GM12878 (cell line): ENCODE measurements at regions not wholly inside any gene's neighbourhood (a gene's known extent, or its start where the extent isn't known, plus 50 kb on each side); places are given as distances from the start of the nearest gene placed in this dataset.

Source experiments
- ATAC-seq: fragments of 200-7000 bp; cut with Tn5 transposase; 3 replicates; pipeline ENCODE4 v1.9.1; 2020; ENCODE audit warnings: mild to moderate bottlenecking, moderate library complexity
- BruUV-seq: library from RNA; stranded (reverse); fragments of 400-500 nt; replicated peaks from 2 replicates; lab custom pipeline; 2021; lab: Mats Ljungman, UMichigan
- CTCF ChIA-PET: fragments of 300-600 bp; sonication (Branson Sonifier 250); formaldehyde crosslinking; extraction: SDS; loops from one replicate; lab custom pipeline; 2021; ENCODE audit warnings: inconsistent platforms; lab: Yijun Ruan, JAX
- POLR2A ChIA-PET: fragments of 350-600 bp; formaldehyde crosslinking; extraction: SDS; loops from one replicate; lab custom pipeline; 2021; ENCODE audit warnings: inconsistent platforms; lab: Charles Lee
- RAD21 ChIA-PET: fragments of 300-600 bp; sonication (Branson Sonifier 250); formaldehyde crosslinking; loops from one replicate; lab custom pipeline; 2023; ENCODE audit warnings: antibody characterized with exemption; ENCODE audit not compliant: unreplicated experiment; lab: Charles Lee
- SMC1A ChIA-PET: fragments of 300-600 bp; sonication (Branson Sonifier 250); formaldehyde crosslinking; loops from one replicate; lab custom pipeline; 2023; ENCODE audit not compliant: unreplicated experiment, uncharacterized antibody; lab: Charles Lee
- DNase-seq: peaks from one replicate; pipeline ENCODE4 v3.0.0-alpha.2; 2011; ENCODE audit warnings: low read depth, low spot score
- FAIRE-seq: peaks from 3 replicates; lab custom pipeline; 2011; peaks lifted over from hg19 to GRCh38; lab: Jason Lieb, UNC
- H2AFZ ChIP-seq: 2 replicates; pipeline ENCODE4 v1.6.0; 2011; ENCODE audit warnings: low read depth, low read length, control low read depth; ENCODE audit not compliant: control insufficient read depth
- H3K27ac ChIP-seq: 2 replicates; pipeline ENCODE4 v1.5.1; 2011; ENCODE audit warnings: control low read depth; ENCODE audit not compliant: control insufficient read depth, insufficient read depth
- H3K27me3 ChIP-seq, 2 experiments: replicated peaks in 1 of 2; 2 replicates each; pipeline versions ENCODE4 v1.6.0 to v1.6.1; 2011; ENCODE audit warnings: low read length in 1 of 2; ENCODE audit not compliant: control insufficient read depth in 2 of 2, insufficient read depth in 2 of 2
- H3K36me3 ChIP-seq, 2 experiments: 2 replicates each; pipeline ENCODE4 v1.5.1; 2011; ENCODE audit warnings: low read length in 1 of 2; ENCODE audit not compliant: control insufficient read depth in 2 of 2, insufficient read depth in 2 of 2
- H3K4me1 ChIP-seq: 2 replicates; pipeline ENCODE4 v1.6.1; 2011; ENCODE audit warnings: mild to moderate bottlenecking, low read length, moderate library complexity, mixed read lengths; ENCODE audit not compliant: control insufficient read depth, insufficient read depth
- H3K4me2 ChIP-seq: 2 replicates; pipeline ENCODE4 v1.6.0; 2011; ENCODE audit warnings: control low read depth; ENCODE audit not compliant: control insufficient read depth, insufficient read depth
- H3K4me3 ChIP-seq: fragments of 200-600 bp; sonication (generic); 2 replicates; pipeline ENCODE4 v1.5.1; 2016
- H3K79me2 ChIP-seq: 2 replicates; pipeline ENCODE4 v1.6.0; 2011; ENCODE audit warnings: low read length; ENCODE audit not compliant: control insufficient read depth, insufficient read depth
- H3K9ac ChIP-seq: 2 replicates; pipeline ENCODE4 v1.8.0; 2011; ENCODE audit warnings: low read length, control low read depth, mixed read lengths; ENCODE audit not compliant: control insufficient read depth, insufficient read depth
- H3K9me3 ChIP-seq: replicated peaks from 3 replicates; pipeline ENCODE4 v1.5.1; 2011; ENCODE audit warnings: mild to moderate bottlenecking, low read length; ENCODE audit not compliant: control insufficient read depth, insufficient read depth
- H4K20me1 ChIP-seq: 2 replicates; pipeline ENCODE4 v1.6.0; 2011; ENCODE audit not compliant: control insufficient read depth, insufficient read depth
- ELK1 ChIP-seq: IDR thresholded peaks from 2 replicates; pipeline ENCODE4 v1.6.1; 2012; ENCODE audit warnings: low read depth, low read length, improper control_type of control experiment
- KAT2A ChIP-seq: conservative IDR thresholded peaks from 2 replicates; pipeline ENCODE4 v1.6.1; 2011; ENCODE audit warnings: low read depth, low read length; ENCODE audit not compliant: control insufficient read depth
- MAX ChIP-seq: IDR thresholded peaks from 2 replicates; pipeline ENCODE4 v1.6.1; 2012; ENCODE audit warnings: low read depth, low read length, improper control_type of control experiment
- MLLT1 ChIP-seq: fragments of 450-650 bp; IDR thresholded peaks from 2 replicates; pipeline ENCODE4 v1.6.1; 2016; ENCODE audit warnings: mild to moderate bottlenecking
- NFYA ChIP-seq: IDR thresholded peaks from 2 replicates; pipeline ENCODE4 v1.6.1; 2011; ENCODE audit warnings: low read depth, mild to moderate bottlenecking, low read length, improper control_type of control experiment, borderline replicate concordance
- NR2F1 ChIP-seq: fragments of 450-650 bp; conservative IDR thresholded peaks from 2 replicates; pipeline ENCODE4 v1.6.1; 2017; ENCODE audit warnings: mild to moderate bottlenecking
- POLR2AphosphoS2 ChIP-seq: IDR thresholded peaks from 2 replicates; pipeline ENCODE4 v1.6.1; 2011; ENCODE audit warnings: low read depth, mild to moderate bottlenecking, low read length, improper control_type of control experiment, moderate library complexity
- RUNX3 ChIP-seq: IDR thresholded peaks from 2 replicates; pipeline ENCODE4 v1.6.1; 2012; ENCODE audit warnings: low read length, inconsistent platforms
- SMAD1 ChIP-seq: fragments of 450-650 bp; IDR thresholded peaks from 2 replicates; pipeline ENCODE4 v1.6.1; 2018; ENCODE audit warnings: mild to moderate bottlenecking, low read depth; ENCODE audit not compliant: partially characterized antibody
- SREBF1 ChIP-seq: IDR thresholded peaks from 2 replicates; pipeline ENCODE4 v1.6.1; 2012; ENCODE audit warnings: mild to moderate bottlenecking, low read length
- STAT1 ChIP-seq: fragments of 450-650 bp; conservative IDR thresholded peaks from 2 replicates; pipeline ENCODE4 v1.6.1; 2014; ENCODE audit warnings: antibody characterized with exemption, mild to moderate bottlenecking
- TARDBP ChIP-seq: IDR thresholded peaks from 2 replicates; pipeline ENCODE4 v1.6.1; 2016; ENCODE audit warnings: borderline replicate concordance
- TCF3 ChIP-seq: IDR thresholded peaks from 2 replicates; pipeline ENCODE4 v1.6.1; 2012; ENCODE audit warnings: low read depth, mild to moderate bottlenecking, low read length, borderline replicate concordance; ENCODE audit not compliant: insufficient read depth
- ZBTB11 ChIP-seq: fragments of 450-650 bp; formaldehyde crosslinking; IDR thresholded peaks from 2 replicates; pipeline ENCODE4 v1.5.0; 2022; ENCODE audit warnings: mild to moderate bottlenecking, missing genetic modification characterization
- ZSCAN29 ChIP-seq: fragments of 450-650 bp; IDR thresholded peaks from 2 replicates; pipeline ENCODE4 v1.6.1; 2017; ENCODE audit warnings: mild to moderate bottlenecking, moderate library complexity
- WGBS: methylation state at CpG from one replicate; pipeline ENCODE4 v1.1.6; 2016; ENCODE audit warnings: low lambda C conversion rate; ENCODE audit not compliant: insufficient replicate concordance, insufficient coverage; ENCODE audit errors: missing lambda C conversion rate; 5-methylcytosine and 5-hydroxymethylcytosine counted together
- in situ Hi-C: fragments of 300-500 bp; cut with MboI; formaldehyde crosslinking; loops from 9 replicates; pipeline ENCODE4 v1.14.3; 2018; ENCODE audit warnings: mixed read lengths
- intact Hi-C: fragments of 100-400 bp; cut with micrococcal nuclease; formaldehyde crosslinking; loops from one replicate; pipeline ENCODE4 v1.14.2; 2022; ENCODE audit not compliant: unreplicated experiment

GRCh38 chrX:7314425-7314824 lies 166.5 kb upstream of the PUDP start (continued):
- TF ChIP-seq MLLT1 (no peak), STAT1 (no peak), POLR2AphosphoS2 (no peak)

- Histone ChIP-seq H3K4me3 (no peak overlapping the region), H3K4me2 (no peak overlapping the region), H4K20me1 (no peaks in the 10 kb centered on the region), H3K36me3 (peaks cover 0 to 2% of the 10 kb centered on the region in 2 experiments; a peak in 1 of 4 replicates), H3K79me2 (no peaks in the 10 kb centered on the region), H3K4me1 (no peaks in the 10 kb centered on the region), H3K27me3 (no peaks in the 10 kb centered on the region), H3K27ac (no peak overlapping the region), H2AFZ (no peak overlapping the region), H3K9ac (no peak overlapping the region), H3K9me3 (no peaks in the 10 kb centered on the region)
- ChIA-PET SMC1A (interaction anchor here (0.5 kb wide), 1 partner anchor 175 kb away, joined by 3 read pairs; no protein-coding TSS in a partner anchor), POLR2A (no interaction called here), RAD21 (no interaction called here), CTCF (no interaction called here)
- ATAC-seq: no peak
- in situ Hi-C loops (no loop called here), intact Hi-C loops (no loop called here)
- no peak for TF ChIP-seq ZSCAN29
- no peak for TF ChIP-seq ELK1
- TF ChIP-seq SMAD1: no peak
- no peak for TF ChIP-seq TCF3
- TF ChIP-seq KAT2A: no peak
- no peak for TF ChIP-seq NR2F1
- no peak for TF ChIP-seq SREBF1
- no peak for TF ChIP-seq ZBTB11 (CRISPR knock-in tag)
- no peak for TF ChIP-seq MAX
- no peak for TF ChIP-seq RUNX3
- TF ChIP-seq TARDBP: no peak
- no peak for TF ChIP-seq NFYA
- no TSS peak for BruUV-seq
- no peak for DNase-seq
- 84% methylated on average over 1 of the region's 1 CpG for WGBS
- no peak for FAIRE-seq
These were observed 159.8 kb upstream of the PUDP start for GRCh38 chrX:7307720-7308119.
